HG03432 (cell line): ENCODE measurements at regions not wholly inside any gene's neighbourhood (a gene's known extent, or its start where the extent isn't known, plus 50 kb on each side); places are given as distances from the start of the nearest gene placed in this dataset.

Experiments
- ATAC-seq: cut with Tn5 transposase; IDR thresholded peaks from one replicate; pipeline ENCODE4 v1.9.1; 2021; ENCODE audit warnings: mild to moderate bottlenecking, moderate library complexity; ENCODE audit not compliant: unreplicated experiment

DNA sequence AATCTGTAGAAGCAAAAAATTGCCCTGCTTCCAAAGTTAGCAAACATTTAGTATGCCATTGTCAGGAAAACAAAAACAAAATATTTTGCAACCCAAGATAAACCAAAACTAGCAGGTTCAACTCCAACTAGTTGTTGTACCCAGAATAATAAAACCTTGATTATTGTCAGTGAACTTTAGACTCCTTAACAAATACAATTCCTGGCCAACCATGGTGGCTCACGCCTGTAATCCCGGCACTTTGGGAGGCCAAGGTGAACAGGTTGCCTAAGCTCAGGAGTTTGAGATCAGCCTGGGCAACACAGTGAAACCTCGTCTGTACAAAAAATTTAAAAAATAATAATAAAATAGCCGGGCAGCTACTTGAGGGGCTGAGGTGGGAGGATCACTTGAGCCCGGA is 53.6 kb upstream of the EPCAM start:
- no peak for ATAC-seq

DNA sequence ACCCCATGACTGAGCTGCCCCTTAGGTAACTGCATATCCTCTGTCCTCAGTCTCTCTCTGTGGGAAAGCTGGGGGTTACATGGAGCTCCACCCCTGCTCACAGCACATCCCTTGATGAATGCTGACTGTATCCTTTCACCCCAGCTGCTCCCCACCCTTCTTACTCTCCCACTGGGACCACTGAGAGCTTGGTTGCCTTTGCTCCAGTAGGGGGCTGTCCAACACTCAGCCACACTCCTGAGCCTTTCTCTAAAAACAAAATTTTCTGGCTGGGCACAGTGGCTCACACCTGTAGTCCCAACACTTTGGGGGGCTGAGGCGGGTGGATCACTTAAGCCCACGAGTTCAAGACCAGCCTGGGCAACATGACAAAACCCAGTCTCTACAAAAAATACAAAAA is 55.4 kb upstream of the EPCAM start:
- ATAC-seq = no peak

- no peak for ATAC-seq
Measured at GRCh38 chr2:47313141-47313691, 55.9 kb upstream of the EPCAM start.

DNA sequence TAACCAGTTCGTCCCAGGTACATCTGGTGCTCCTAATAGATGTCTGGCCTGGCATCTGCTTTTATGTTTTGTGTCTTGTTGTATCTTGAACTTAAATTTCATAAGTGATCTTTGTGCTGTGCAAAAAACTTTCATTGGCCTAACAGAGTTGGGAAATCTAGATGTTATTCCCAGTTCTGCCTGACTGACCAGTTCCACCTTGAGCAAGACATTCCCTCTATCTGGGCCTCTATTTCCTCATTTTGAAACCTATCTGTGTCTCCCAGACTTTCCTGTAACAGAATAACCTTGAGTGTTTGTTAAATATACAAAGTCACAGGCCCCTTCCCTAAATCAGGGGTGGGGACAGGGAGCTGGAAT is 56.6 kb upstream of the EPCAM start:
- no peak for ATAC-seq

GRCh38 chr2:47311764-47312490 is 57.2 kb upstream of the EPCAM start:
- ATAC-seq = no peak

DNA sequence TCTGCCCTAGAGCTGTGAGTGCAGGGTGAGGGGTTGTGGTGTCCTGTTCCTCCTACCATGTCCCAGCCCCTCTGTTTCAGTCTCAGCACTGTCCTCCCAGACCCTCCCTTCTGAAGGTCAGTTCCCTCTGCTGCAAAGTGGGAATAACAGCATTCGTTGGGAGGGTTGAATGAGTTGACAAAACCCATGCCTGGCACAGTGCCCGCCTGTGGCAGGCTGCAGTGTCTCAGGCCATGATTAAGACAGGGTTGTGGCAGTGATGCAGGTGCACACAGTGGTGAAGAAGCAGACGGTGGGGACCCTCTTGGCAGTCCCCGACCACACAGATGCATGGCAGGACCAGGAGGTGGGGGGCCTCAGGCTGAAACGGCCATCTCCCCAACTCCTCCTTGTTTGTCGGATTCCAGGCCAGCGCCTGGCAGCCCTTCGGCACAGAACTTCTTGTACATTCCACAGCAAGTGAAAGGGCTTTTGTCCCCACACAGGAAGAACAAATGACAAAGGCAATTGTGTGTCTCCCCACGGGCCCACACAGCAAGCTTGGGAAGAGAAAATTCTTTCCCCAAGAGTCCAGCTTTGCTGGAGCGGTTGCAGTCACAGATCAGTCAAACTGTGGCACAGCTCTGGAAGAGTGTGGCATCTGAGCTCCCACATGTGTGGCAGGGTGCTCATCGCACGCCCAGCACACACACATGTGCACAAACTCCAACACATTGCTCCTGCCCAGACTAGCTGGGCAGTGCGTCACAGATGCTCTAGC is 58.1 kb upstream of the EPCAM start:
- ATAC-seq = peak; percentile 21

DNA sequence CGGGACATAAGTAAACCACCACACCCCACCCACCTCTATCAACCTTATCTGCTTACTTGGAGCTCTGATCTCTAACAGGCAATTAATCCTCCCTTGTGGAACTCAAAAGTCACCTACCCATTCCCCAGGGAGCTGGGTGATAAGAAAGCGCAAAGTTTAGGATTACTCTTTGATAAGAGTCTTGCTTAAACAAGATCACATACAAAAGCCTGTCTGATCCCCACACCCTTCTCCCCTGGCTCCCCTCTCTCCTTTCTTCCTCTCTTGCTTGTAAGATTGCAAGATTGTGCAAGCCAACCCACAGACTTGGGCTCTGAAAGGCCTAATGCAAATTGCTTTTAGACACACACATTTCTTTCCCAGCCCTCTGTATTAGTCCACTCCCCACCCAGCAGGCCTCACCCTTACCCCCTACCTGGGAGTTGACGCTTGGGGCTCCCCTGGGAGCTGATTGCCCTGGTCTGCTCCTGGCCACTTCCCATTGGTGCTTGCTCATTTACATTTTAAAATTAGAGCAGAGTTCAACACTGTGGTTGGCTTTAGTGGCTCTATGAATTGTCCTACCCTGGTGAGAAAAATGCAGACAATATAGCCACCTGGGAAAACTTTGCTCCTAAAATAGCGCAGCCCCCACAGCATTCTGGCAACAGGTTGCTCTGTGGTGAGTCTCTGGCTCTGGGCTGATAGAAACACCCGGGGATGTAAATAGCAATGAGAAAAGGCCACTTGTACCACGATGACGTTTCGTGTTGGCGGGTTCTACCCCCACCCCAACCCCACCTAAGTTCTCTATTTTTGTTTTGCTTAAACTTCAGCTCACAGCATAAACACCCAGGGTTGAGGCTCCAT is 58.9 kb upstream of the EPCAM start:
- peak; percentile 91 for ATAC-seq

DNA sequence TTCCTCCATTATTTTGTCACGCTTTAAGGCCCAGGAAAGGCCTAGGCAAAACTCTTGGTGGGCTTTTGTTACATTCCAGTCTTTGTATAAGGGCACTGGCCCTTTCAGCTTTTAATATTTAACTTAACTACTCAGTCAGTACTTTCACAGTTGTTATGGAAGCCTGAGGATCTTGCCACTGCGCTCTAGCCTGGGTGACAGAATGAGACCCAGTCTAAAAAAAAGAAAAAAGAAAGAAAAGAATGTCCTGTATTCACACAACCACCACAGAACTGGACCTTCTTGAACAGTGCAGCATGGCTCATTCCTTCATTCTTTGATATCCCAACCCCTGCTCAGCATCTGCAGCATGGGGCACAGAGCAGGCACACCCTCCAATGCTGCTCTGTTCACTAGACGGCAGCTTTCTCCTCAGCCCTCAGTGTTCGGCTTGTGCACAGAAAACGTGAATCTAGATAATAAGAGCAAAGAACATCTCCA is 59.6 kb upstream of the EPCAM start:
- no peak for ATAC-seq

DNA sequence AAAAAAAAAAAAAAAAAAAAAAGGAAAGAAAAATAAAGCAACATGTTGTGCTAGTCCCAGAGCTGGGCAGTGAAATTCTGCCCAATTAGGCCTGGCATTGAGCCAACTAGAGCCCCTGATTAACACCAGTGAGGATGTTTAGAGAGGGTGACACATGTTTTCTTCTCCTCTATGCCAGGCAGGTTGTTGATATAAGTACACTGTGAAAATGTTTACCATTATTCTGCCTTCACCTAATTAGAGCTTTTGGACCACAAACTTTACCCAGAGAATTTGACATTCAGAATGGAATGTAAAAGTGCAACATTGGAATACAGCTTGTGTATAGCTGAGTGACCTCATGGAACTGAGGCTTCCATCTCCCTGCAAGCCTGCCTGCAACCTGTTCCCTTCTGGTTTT is 62.0 kb upstream of the EPCAM start:
- ATAC-seq = no peak

GRCh38 chr2:47304654-47305053 is 64.5 kb upstream of the EPCAM start:
- no peak for ATAC-seq

GRCh38 chr2:47303341-47304148 is 65.6 kb upstream of the EPCAM start:
- ATAC-seq = no peak

DNA sequence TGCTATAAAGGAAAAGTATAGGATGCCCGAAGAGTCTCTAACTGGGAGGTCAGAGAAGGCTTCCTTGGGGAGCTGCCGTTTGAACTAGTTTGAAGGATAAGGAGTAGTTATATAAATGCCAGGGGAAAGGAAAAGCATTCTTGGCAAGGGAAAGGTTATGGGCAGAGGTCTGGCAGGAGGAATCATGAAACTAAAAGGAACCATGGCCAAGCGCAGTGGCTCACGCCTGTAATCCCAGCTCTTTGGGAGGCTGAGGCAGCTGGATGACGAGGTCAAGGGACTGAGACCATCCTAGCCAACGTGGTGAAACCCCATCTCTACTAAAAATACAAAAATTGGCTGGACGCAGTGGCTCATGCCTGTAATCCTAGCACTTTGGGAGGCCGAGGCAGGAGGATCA is 66.8 kb upstream of the EPCAM start:
- no peak for ATAC-seq

DNA sequence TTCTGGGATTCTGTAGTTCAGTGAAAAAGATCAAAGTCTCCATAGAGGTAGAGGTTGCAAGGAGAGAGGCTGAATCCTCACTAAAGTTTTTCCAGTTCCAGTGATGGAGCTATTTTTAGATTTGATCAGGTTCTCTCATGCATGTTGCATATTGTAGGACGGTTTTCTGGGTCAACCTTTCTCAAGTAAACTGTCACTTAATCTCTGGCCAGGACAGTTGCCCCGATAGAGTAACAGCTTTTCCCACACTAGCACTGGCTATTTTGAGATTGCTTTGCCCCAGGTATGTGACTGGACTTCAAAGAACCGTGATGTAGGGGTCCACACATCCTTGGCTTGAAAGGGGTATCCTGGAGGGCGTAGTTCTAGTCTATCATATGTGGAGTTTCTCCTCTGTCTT is 67.4 kb upstream of the EPCAM start:
- no peak for ATAC-seq

DNA sequence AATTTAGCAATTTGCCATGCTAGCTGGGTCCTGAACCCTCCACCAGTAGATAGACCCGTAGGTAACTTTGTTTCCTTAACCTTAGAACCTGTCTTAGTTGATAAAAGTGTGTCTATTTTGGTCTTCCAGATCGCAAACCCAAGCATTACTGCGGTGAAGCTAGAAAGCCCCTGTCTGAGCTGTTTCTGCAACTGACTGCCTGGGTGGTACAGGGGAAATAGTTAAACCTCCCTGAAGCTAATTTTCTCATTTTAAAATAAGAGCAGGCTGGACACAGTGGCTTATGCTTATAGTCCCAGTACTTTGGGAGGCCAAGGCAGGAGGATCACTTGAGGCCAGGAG is 67.9 kb upstream of the EPCAM start:
- peak; percentile 80 for ATAC-seq

DNA sequence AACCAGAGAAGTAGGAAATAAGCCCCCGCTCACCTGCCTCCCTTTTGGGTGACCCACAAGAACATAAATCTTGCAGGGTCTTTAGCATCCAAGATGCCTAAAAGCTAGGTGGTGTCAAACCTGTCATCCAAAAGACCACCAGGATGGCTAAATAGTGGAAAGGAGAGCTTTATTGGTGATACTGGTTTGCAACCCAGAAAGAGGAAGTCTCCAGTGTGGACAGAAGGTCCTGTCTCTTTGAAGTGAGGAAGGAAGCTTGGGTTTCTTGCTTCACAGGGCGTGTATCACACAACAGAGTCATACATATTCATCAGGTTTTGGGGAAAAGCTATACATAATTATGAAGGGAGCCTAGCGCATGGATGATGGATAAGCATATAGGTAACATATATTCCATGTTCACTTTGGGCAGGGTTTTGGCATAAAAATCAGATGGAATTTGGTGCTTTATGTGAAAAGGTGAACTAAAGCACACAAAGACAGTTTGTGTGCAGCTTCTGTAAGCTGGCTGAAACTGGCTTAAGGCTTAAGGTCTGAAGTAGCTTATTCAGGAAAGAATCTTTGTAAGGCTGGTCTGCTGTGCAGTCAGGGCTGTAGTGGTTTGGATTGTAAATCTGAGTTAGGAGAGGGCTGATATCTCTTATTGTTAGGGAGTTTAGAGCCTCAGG is 68.4 kb upstream of the EPCAM start:
- ATAC-seq = peak; percentile 86

GRCh38 chr2:47300081-47300480 is 69.0 kb upstream of the EPCAM start:
- no peak for ATAC-seq

DNA sequence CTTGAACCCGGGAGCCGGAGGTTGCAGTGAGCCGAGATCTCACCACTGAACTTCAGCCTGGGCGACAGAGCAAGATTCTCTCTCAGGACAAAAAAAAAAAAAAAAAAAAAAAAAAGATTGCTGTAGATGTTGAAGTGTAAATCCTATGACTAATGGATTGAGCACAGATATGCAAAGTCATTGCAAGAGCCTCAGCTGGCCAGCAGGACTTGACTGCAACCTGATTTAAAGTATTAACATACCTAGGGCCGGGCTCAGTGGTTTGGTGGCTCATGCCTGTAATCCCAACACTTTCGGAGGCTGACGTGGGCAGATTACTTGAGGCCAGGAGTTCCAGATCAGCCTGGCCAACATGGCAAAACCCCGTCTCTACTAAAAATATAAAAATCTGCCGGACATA is 69.6 kb upstream of the EPCAM start:
- no peak for ATAC-seq

- no peak for ATAC-seq
Measured at GRCh38 chr2:47298771-47299170, 70.3 kb upstream of the EPCAM start.

DNA sequence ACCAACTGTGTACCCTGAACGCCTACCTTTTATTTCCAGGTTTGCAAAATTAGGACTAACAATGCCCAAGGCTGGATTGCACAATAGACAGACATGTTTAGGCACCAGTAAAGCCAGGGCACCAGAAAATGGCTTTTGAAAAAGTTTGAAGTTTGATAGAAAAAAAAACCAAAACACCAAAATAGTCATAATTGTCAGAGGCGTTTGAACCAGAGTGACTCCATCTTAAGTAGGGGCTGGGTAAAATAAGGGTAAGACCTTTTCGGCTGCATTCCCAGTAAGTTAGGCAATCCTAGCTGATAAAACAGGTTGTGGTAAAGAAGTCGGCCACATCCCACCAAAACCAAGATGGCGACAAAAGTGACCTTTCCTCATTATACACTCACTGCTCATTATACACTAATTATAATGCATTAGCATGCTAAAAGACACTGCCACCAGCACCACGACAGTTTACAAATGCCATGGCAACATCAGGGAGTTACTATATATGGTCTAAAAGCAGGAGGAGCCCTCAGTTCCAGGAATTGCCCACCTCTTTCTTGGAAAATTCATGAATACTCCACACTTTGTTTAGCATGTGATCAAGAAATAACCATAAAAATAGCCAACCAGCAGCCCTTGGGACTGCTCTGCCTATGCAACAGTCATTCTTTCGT is 71.2 kb upstream of the EPCAM start:
- ATAC-seq = no peak
